ENCODE measurements at regions not wholly inside any gene's neighbourhood (a gene's known extent, or its start where the extent isn't known, plus 50 kb on each side); places are given as distances from the start of the nearest gene placed in this dataset.
"Not testable (repeated sequence)": the region's sequence is repeated elsewhere in the genome, so short reads cannot be mapped to it uniquely, and the experiment has no call there.

- Histone ChIP-seq H2AFZ (ENCODE audit: low read depth, low read length) (no peak overlapping the region), H3K9me2 (ENCODE audit: insufficient read depth, low read length) (no peaks in the 10 kb centered on the region), H3K4me3 (ENCODE audit: low read length) (no peak overlapping the region), H3F3A (ENCODE audit: insufficient read depth, low read length, poor library complexity, severe bottlenecking) (no peaks in the 10 kb centered on the region), H4K20me1 (ENCODE audit: insufficient read depth) (no peaks in the 10 kb centered on the region), H3K79me2 (replicated peaks; ENCODE audit: insufficient read depth, low read length) (no peaks in the 10 kb centered on the region), H3K9me3 (ENCODE audit: low read length) (no peaks in the 10 kb centered on the region), H3K9ac (ENCODE audit: low read length) (no peak overlapping the region), H3K36me3 (ENCODE audit: insufficient read depth, low read length) (no peaks in the 10 kb centered on the region), H3K27ac (ENCODE audit: low read length) (no peak overlapping the region), H3K4me2 (ENCODE audit: low read length) (no peak overlapping the region), H3K27me3 (ENCODE audit: insufficient read depth, low read depth, low read length) (no peaks in the 10 kb centered on the region)
- no peak for TF ChIP-seq MXI1 (conservative IDR thresholded peaks at IDR 0.05; ENCODE audit: poor library complexity, severe bottlenecking)
- TF ChIP-seq EP300 (conservative IDR thresholded peaks at IDR 0.05; ENCODE audit: poor library complexity, severe bottlenecking) = no peak
- TF ChIP-seq CTCF (IDR thresholded peaks at IDR 0.05; ENCODE audit: poor library complexity, severe bottlenecking) = no peak
- no peak for TF ChIP-seq EZH2 (IDR thresholded peaks at IDR 0.05; ENCODE audit: borderline replicate concordance, insufficient read depth, low read length, poor library complexity, severe bottlenecking)
- TF ChIP-seq SMC3 (conservative IDR thresholded peaks at IDR 0.05; ENCODE audit: poor library complexity) = no peak
These were observed 90.9 kb upstream of the GRAMD1B start for GRCh38 chr11:123338997-123339752.

- Histone ChIP-seq H3K36me3 (ENCODE audit: insufficient read depth, low read length) (no peaks in the 10 kb centered on the region), H3K27me3 (ENCODE audit: insufficient read depth, low read depth, low read length) (no peaks in the 10 kb centered on the region), H3K27ac (ENCODE audit: low read length) (no peak overlapping the region), H3K79me2 (replicated peaks; ENCODE audit: insufficient read depth, low read length) (no peaks in the 10 kb centered on the region), H3K9me2 (ENCODE audit: insufficient read depth, low read length) (no peaks in the 10 kb centered on the region), H3F3A (ENCODE audit: insufficient read depth, low read length, poor library complexity, severe bottlenecking) (no peaks in the 10 kb centered on the region), H3K4me3 (ENCODE audit: low read length) (no peak overlapping the region), H3K9me3 (ENCODE audit: low read length) (no peaks in the 10 kb centered on the region), H2AFZ (ENCODE audit: low read depth, low read length) (no peak overlapping the region), H3K4me2 (ENCODE audit: low read length) (no peak overlapping the region), H3K9ac (ENCODE audit: low read length) (no peak overlapping the region), H4K20me1 (ENCODE audit: insufficient read depth) (no peaks in the 10 kb centered on the region)
- TF ChIP-seq CTCF (IDR thresholded peaks at IDR 0.05; ENCODE audit: poor library complexity, severe bottlenecking) (no peak), MXI1 (conservative IDR thresholded peaks at IDR 0.05; ENCODE audit: poor library complexity, severe bottlenecking) (no peak), RAD21 (conservative IDR thresholded peaks at IDR 0.05) (no peak), POLR2AphosphoS5 (IDR thresholded peaks at IDR 0.05) (no peak), SMC3 (conservative IDR thresholded peaks at IDR 0.05; ENCODE audit: poor library complexity) (no peak)
These were observed 91.7 kb upstream of the GRAMD1B start for GRCh38 chr11:123338266-123338800.

- no peaks in the 10 kb centered on the region for H4K20me1 ChIP-seq (ENCODE audit: insufficient read depth)
- no peak for TF ChIP-seq POLR2AphosphoS5 (IDR thresholded peaks at IDR 0.05)
- H3K9me2 ChIP-seq (ENCODE audit: insufficient read depth, low read length) = no peaks in the 10 kb centered on the region
- H3K27ac ChIP-seq (ENCODE audit: low read length) = no peak overlapping the region
- H3K9ac ChIP-seq (ENCODE audit: low read length) = no peak overlapping the region
- H3K4me2 ChIP-seq (ENCODE audit: low read length) = no peak overlapping the region
- no peak overlapping the region for H3K4me3 ChIP-seq (ENCODE audit: low read length)
- H3K9me3 ChIP-seq (ENCODE audit: low read length) = no peaks in the 10 kb centered on the region
- no peak overlapping the region for H2AFZ ChIP-seq (ENCODE audit: low read depth, low read length)
- no peaks in the 10 kb centered on the region for H3K79me2 ChIP-seq (replicated peaks; ENCODE audit: insufficient read depth, low read length)
- H3K36me3 ChIP-seq (ENCODE audit: insufficient read depth, low read length) = no peaks in the 10 kb centered on the region
- H3K27me3 ChIP-seq (ENCODE audit: insufficient read depth, low read depth, low read length) = no peaks in the 10 kb centered on the region
- H3F3A ChIP-seq (ENCODE audit: insufficient read depth, low read length, poor library complexity, severe bottlenecking) = no peaks in the 10 kb centered on the region
These were observed 95.1 kb upstream of the GRAMD1B start for GRCh38 chr11:123334925-123335324.

- H3K79me2 ChIP-seq (replicated peaks; ENCODE audit: insufficient read depth, low read length); H3K27me3 ChIP-seq (ENCODE audit: insufficient read depth, low read depth, low read length); H3K9me2 ChIP-seq (ENCODE audit: insufficient read depth, low read length); H3K4me2 ChIP-seq (ENCODE audit: low read length); H3K4me3 ChIP-seq (ENCODE audit: low read length); H3K36me3 ChIP-seq (ENCODE audit: insufficient read depth, low read length); H2AFZ ChIP-seq (ENCODE audit: low read depth, low read length); H3F3A ChIP-seq (ENCODE audit: insufficient read depth, low read length, poor library complexity, severe bottlenecking); H3K9me3 ChIP-seq (ENCODE audit: low read length); H3K9ac ChIP-seq (ENCODE audit: low read length); H3K27ac ChIP-seq (ENCODE audit: low read length); H4K20me1 ChIP-seq (ENCODE audit: insufficient read depth): not testable (repeated sequence)
These were observed 97.5 kb upstream of the GRAMD1B start for GRCh38 chr11:123332577-123332976.
